Testis (tissue), 2 donors: ENCODE measurements at regions not wholly inside any gene's neighbourhood (a gene's known extent, or its start where the extent isn't known, plus 50 kb on each side); places are given as distances from the start of the nearest gene placed in this dataset.

Experiments used
- CTCF ChIP-seq, 3 experiments: fragments of 450-650 bp in 2 of 3; fragments of 200-600 bp in 1 of 3; sonication (generic) in 1 of 3; IDR thresholded peaks; one replicate each; pipeline ENCODE4 v1.5.1; 2016 to 2019; ENCODE audit warnings: antibody characterized with exemption in 3 of 3, mild to moderate bottlenecking in 2 of 3, moderate library complexity in 1 of 3
- POLR2A ChIP-seq: fragments of 450-650 bp; IDR thresholded peaks from one replicate; pipeline ENCODE4 v1.6.1; 2017; ENCODE audit warnings: antibody characterized with exemption, mild to moderate bottlenecking, moderate library complexity

- TF ChIP-seq CTCF (IDR thresholded peaks at IDR 0.05) (no peak), POLR2A (no peak)
Observed at GRCh38 chr2:72007402-72007801, 140.3 kb downstream of the CYP26B1 start.
